ENCODE measurements at regions not wholly inside any gene's neighbourhood (a gene's known extent, or its start where the extent isn't known, plus 50 kb on each side); places are given as distances from the start of the nearest gene placed in this dataset.

GRCh38 chr13:22468824-22469223 is 712.0 kb upstream of the SGCG start:
- no peak for DNase-seq

GRCh38 chr13:22469452-22469851 is 711.3 kb upstream of the SGCG start:
- no peak for DNase-seq

- DNase-seq, result no peak
These were observed 710.7 kb upstream of the SGCG start for GRCh38 chr13:22470075-22470474.

GRCh38 chr13:22482496-22483000 is 698.2 kb upstream of the SGCG start:
- no peak for DNase-seq

- DNase-seq, result no peak
These were observed 697.5 kb upstream of the SGCG start for GRCh38 chr13:22483276-22483675.

GRCh38 chr13:22486490-22486889 is 694.3 kb upstream of the SGCG start:
- DNase-seq, result no peak

GRCh38 chr13:22487932-22488331 is 692.8 kb upstream of the SGCG start:
- DNase-seq, result no peak

- DNase-seq, result no peak
These were observed 691.0 kb upstream of the SGCG start for GRCh38 chr13:22489771-22490170.

GRCh38 chr13:22495819-22496218 is 685.0 kb upstream of the SGCG start:
- DNase-seq, result no peak

GRCh38 chr13:22496803-22497508 is 683.8 kb upstream of the SGCG start:
- DNase-seq, result no peak

- DNase-seq, result no peak
These were observed 682.6 kb upstream of the SGCG start for GRCh38 chr13:22497991-22498780.

GRCh38 chr13:22499919-22500318 is 680.9 kb upstream of the SGCG start:
- no peak for DNase-seq

GRCh38 chr13:22505489-22505888 is 675.3 kb upstream of the SGCG start:
- no peak for DNase-seq

GRCh38 chr13:22506096-22506691 is 674.6 kb upstream of the SGCG start:
- no peak for DNase-seq

- DNase-seq, result no peak
These were observed 663.2 kb upstream of the SGCG start for GRCh38 chr13:22517544-22517943.

- DNase-seq, result no peak
These were observed 643.9 kb upstream of the SGCG start for GRCh38 chr13:22536851-22537250.

- DNase-seq, result no peak
These were observed 642.4 kb upstream of the SGCG start for GRCh38 chr13:22538400-22538799.

- no peak for DNase-seq
These were observed 631.7 kb upstream of the SGCG start for GRCh38 chr13:22549126-22549525.

- no peak for DNase-seq
These were observed 619.2 kb upstream of the SGCG start for GRCh38 chr13:22561581-22561980.

- no peak for DNase-seq
These were observed 618.7 kb upstream of the SGCG start for GRCh38 chr13:22562116-22562515.

- no peak for DNase-seq
These were observed 617.5 kb upstream of the SGCG start for GRCh38 chr13:22563272-22563671.

GRCh38 chr13:22569811-22570210 is 611.0 kb upstream of the SGCG start:
- no peak for DNase-seq

GRCh38 chr13:22589880-22590279 is 590.9 kb upstream of the SGCG start:
- DNase-seq, result no peak

- no peak for DNase-seq
These were observed 588.3 kb upstream of the SGCG start for GRCh38 chr13:22592515-22592914.
